SK-N-SH (cell line): ENCODE measurements at regions not wholly inside any gene's neighbourhood (a gene's known extent, or its start where the extent isn't known, plus 50 kb on each side); places are given as distances from the start of the nearest gene placed in this dataset.
A peak's percentile ranks its signal among the peaks of the same experiment; 100 is the strongest.

Experiments used
- CTCF ChIA-PET: fragments of 300-600, 350-600 bp; formaldehyde crosslinking; extraction: SDS; loops from one replicate; lab custom pipeline; 2021; lab: Yijun Ruan, JAX
- POLR2A ChIA-PET: fragments of 350-600 bp; sonication (Branson Sonifier 250); formaldehyde crosslinking; extraction: SDS; loops from one replicate; lab custom pipeline; 2020; ENCODE audit warnings: antibody characterized with exemption, inconsistent platforms; lab: Yijun Ruan, JAX
- DNase-seq: peaks from one replicate; pipeline ENCODE4 v3.0.0; 2012
- H2AFZ ChIP-seq: fragments of 200-600 bp; sonication (generic); 2 replicates; pipeline ENCODE4 v1.8.1; 2016; ENCODE audit warnings: antibody characterized with exemption, mild to moderate bottlenecking, low read depth
- H3F3A ChIP-seq: fragments of 200-600 bp; sonication (generic); replicated peaks from 2 replicates; pipeline ENCODE3; 2016; ENCODE audit warnings: antibody characterized with exemption, mild to moderate bottlenecking; ENCODE audit not compliant: insufficient read depth
- H3K27ac ChIP-seq, 2 experiments: fragments of 200-500 bp in 1 of 2; fragments of 200-600 bp in 1 of 2; sonication (Bioruptor generic) in 1 of 2; sonication (generic), shearing (Covaris generic) in 1 of 2; 2 replicates each; pipeline versions ENCODE4 v1.5.1 to v1.6.1; 2014 to 2016; ENCODE audit warnings: low read depth in 2 of 2, inconsistent platforms in 1 of 2, low read length in 1 of 2, mild to moderate bottlenecking in 1 of 2, mixed read lengths in 1 of 2
- H3K27me3 ChIP-seq: fragments of 200-600 bp; sonication (generic), shearing (Covaris generic); 2 replicates; pipeline ENCODE4 v1.6.1; 2016; ENCODE audit warnings: mixed run types; ENCODE audit not compliant: insufficient read depth
- H3K36me3 ChIP-seq, 2 experiments: fragments of 200-500 bp in 1 of 2; fragments of 200-600 bp in 1 of 2; sonication (Bioruptor generic) in 1 of 2; sonication (generic) in 1 of 2; replicated peaks in 1 of 2; 2 replicates each; pipeline versions ENCODE3 to v1.5.1; 2014 to 2016; ENCODE audit warnings: low read length in 1 of 2, mild to moderate bottlenecking in 1 of 2; ENCODE audit not compliant: insufficient read depth in 2 of 2, control insufficient read depth in 1 of 2
- H3K4me1 ChIP-seq, 2 experiments: fragments of 200-500 bp in 1 of 2; fragments of 200-600 bp in 1 of 2; sonication (Bioruptor generic) in 1 of 2; sonication (generic), shearing (Covaris generic) in 1 of 2; 2 replicates each; pipeline versions ENCODE4 v1.5.1 to v1.6.1; 2014 to 2016; ENCODE audit warnings: low read depth in 1 of 2, low read length in 1 of 2, mixed run types in 1 of 2; ENCODE audit not compliant: insufficient read depth in 2 of 2, control insufficient read depth in 1 of 2
- H3K4me2 ChIP-seq: fragments of 200-600 bp; sonication (generic), shearing (Covaris generic); 2 replicates; pipeline ENCODE4 v1.6.1; 2017; ENCODE audit warnings: mixed run types
- H3K4me3 ChIP-seq, 2 experiments: fragments of 200-500 bp in 1 of 2; fragments of 200-600 bp in 1 of 2; sonication (Bioruptor generic) in 1 of 2; sonication (generic), shearing (Covaris generic) in 1 of 2; 2 replicates each; pipeline versions ENCODE4 v1.5.1 to v1.8.1; 2014 to 2016; ENCODE audit warnings: low read depth in 2 of 2, inconsistent platforms in 1 of 2, low read length in 1 of 2, mild to moderate bottlenecking in 1 of 2, mixed read lengths in 1 of 2, moderate library complexity in 1 of 2
- H3K79me2 ChIP-seq: fragments of 200-600 bp; sonication (generic); 2 replicates; pipeline ENCODE4 v1.8.1; 2017; ENCODE audit warnings: mild to moderate bottlenecking; ENCODE audit not compliant: insufficient read depth
- H3K9ac ChIP-seq: fragments of 200-600 bp; sonication (generic); 2 replicates; pipeline ENCODE4 v1.6.1; 2017; ENCODE audit warnings: mixed run types
- H3K9me2 ChIP-seq: fragments of 200-600 bp; sonication (generic); 2 replicates; pipeline ENCODE4 v1.6.1; 2017; ENCODE audit warnings: mixed run types
- H3K9me3 ChIP-seq: fragments of 200-600 bp; sonication (generic); 2 replicates; pipeline ENCODE4 v1.6.1; 2017; ENCODE audit warnings: mixed run types, mild to moderate bottlenecking, moderate library complexity
- H4K20me1 ChIP-seq: fragments of 200-600 bp; sonication (generic); 2 replicates; pipeline ENCODE4 v1.6.1; 2017; ENCODE audit warnings: mild to moderate bottlenecking, mixed run types; ENCODE audit not compliant: insufficient read depth
- CHD2 ChIP-seq: fragments of 150-350 bp; IDR thresholded peaks from 2 replicates; pipeline ENCODE4 v1.6.1; 2018; ENCODE audit warnings: low read length; ENCODE audit not compliant: partially characterized antibody
- CTCF ChIP-seq: fragments of 200-600 bp; sonication (generic); IDR thresholded peaks from 2 replicates; pipeline ENCODE4 v1.6.1; 2017; ENCODE audit warnings: antibody characterized with exemption, mild to moderate bottlenecking, moderate library complexity
- EP300 ChIP-seq, 2 experiments: IDR thresholded peaks; 2 replicates each; pipeline versions ENCODE4 v1.4.0 to v1.6.1; 2012; ENCODE audit warnings: borderline replicate concordance in 1 of 2, low read depth in 1 of 2, low read length in 1 of 2
- EZH2phosphoT487 ChIP-seq: fragments of 200-600 bp; sonication (generic); IDR thresholded peaks from 2 replicates; pipeline ENCODE4 v1.6.1; 2017; ENCODE audit warnings: low read depth, mixed run types, mild to moderate bottlenecking, antibody characterized with exemption, moderate library complexity, borderline replicate concordance
- FOXJ3 ChIP-seq: sonication (generic); formaldehyde crosslinking; IDR thresholded peaks from 2 replicates; pipeline ENCODE4 v1.5.1; 2020; ENCODE audit warnings: mild to moderate bottlenecking, missing genetic modification reagents
- FOXM1 ChIP-seq: IDR thresholded peaks from 2 replicates; pipeline ENCODE4 v1.4.0; 2012; ENCODE audit warnings: low read depth, mild to moderate bottlenecking
- GABPA ChIP-seq: IDR thresholded peaks from 2 replicates; pipeline ENCODE4 v1.4.0; 2012; ENCODE audit warnings: low read depth, mild to moderate bottlenecking
- GATA2 ChIP-seq: sonication (generic); formaldehyde crosslinking; IDR thresholded peaks from 2 replicates; pipeline ENCODE4 v1.5.0; 2020; ENCODE audit warnings: mild to moderate bottlenecking, missing genetic modification reagents
- IRF3 ChIP-seq: fragments of 150-350 bp; IDR thresholded peaks from 2 replicates; pipeline ENCODE4 v1.6.1; 2016; ENCODE audit warnings: mild to moderate bottlenecking, low read depth, low read length
- JUND ChIP-seq: IDR thresholded peaks from 2 replicates; pipeline ENCODE4 v1.4.0; 2012
- MAX ChIP-seq: IDR thresholded peaks from 2 replicates; pipeline ENCODE4 v1.4.0; 2012; ENCODE audit warnings: low read depth
- MXI1 ChIP-seq: IDR thresholded peaks from 2 replicates; pipeline ENCODE4 v1.6.1; 2012; ENCODE audit warnings: mild to moderate bottlenecking, low read depth, low read length, improper control_type of control experiment
- NRF1 ChIP-seq: IDR thresholded peaks from 2 replicates; pipeline ENCODE4 v1.6.1; 2012; ENCODE audit warnings: low read depth, mild to moderate bottlenecking, low read length
- PBX3 ChIP-seq: IDR thresholded peaks from 2 replicates; pipeline ENCODE4; 2012
- RCOR1 ChIP-seq: fragments of 150-350 bp; IDR thresholded peaks from 2 replicates; pipeline ENCODE4 v1.6.1; 2017; ENCODE audit warnings: antibody characterized with exemption, low read length
- RFX5 ChIP-seq: IDR thresholded peaks from 2 replicates; pipeline ENCODE4 v1.6.1; 2012; ENCODE audit warnings: mild to moderate bottlenecking, improper control_type of control experiment, low read length
- RXRA ChIP-seq: IDR thresholded peaks from 2 replicates; pipeline ENCODE4 v1.4.0; 2012; ENCODE audit warnings: low read depth, mild to moderate bottlenecking, borderline replicate concordance
- SIN3A ChIP-seq: IDR thresholded peaks from 2 replicates; pipeline ENCODE4 v1.6.1; 2012; ENCODE audit warnings: low read depth, mild to moderate bottlenecking, low read length, moderate library complexity, borderline replicate concordance
- TCF12 ChIP-seq: IDR thresholded peaks from 2 replicates; pipeline ENCODE4 v1.4.0; 2012
- USF1 ChIP-seq: IDR thresholded peaks from 2 replicates; pipeline ENCODE4 v1.4.0; 2012; ENCODE audit warnings: low read depth, borderline replicate concordance
- WGBS: methylation state at CpG from one replicate; pipeline ENCODE4 v1.1.6; 2017; ENCODE audit warnings: low lambda C conversion rate; 5-methylcytosine and 5-hydroxymethylcytosine counted together

GRCh38 chr7:4523219-4523618, 158.9 kb upstream of the FOXK1 start:
- Histone ChIP-seq H3K4me1 (no peaks in the 10 kb centered on the region; a peak in 2 of 4 replicates), H3K79me2 (no peaks in the 10 kb centered on the region), H3K4me3 (no peak overlapping the region), H3K4me2 (no peak overlapping the region), H3K9me2 (no peaks in the 10 kb centered on the region), H4K20me1 (no peaks in the 10 kb centered on the region), H3K27me3 (no peaks in the 10 kb centered on the region), H3K27ac (peak overlapping the region in 1 of 2 experiments; percentile 86; a peak in 2 of 4 replicates), H2AFZ (no peak overlapping the region), H3K9me3 (peaks cover 5% of the 10 kb centered on the region; the same call in 1 of the 2 replicates), H3K9ac (no peak overlapping the region), H3F3A (no peaks in the 10 kb centered on the region), H3K36me3 (no peaks in the 10 kb centered on the region)
- no peak for TF ChIP-seq PBX3
- no peak; the same call in 1 of the 2 replicates for TF ChIP-seq FOXJ3 (CRISPR knock-in tag)
- TF ChIP-seq USF1, result no peak
- peak; percentile 77 for TF ChIP-seq GATA2
- no peak for TF ChIP-seq GABPA
- TF ChIP-seq RFX5, result peak; percentile 62
- TF ChIP-seq IRF3, result no peak
- peak; percentile 16; the same call in 1 of the 2 replicates for TF ChIP-seq TCF12
- TF ChIP-seq MAX, result no peak
- TF ChIP-seq CHD2, result peak; percentile 60
- peak in 1 of 2 experiments; percentile 89; a peak in 2 of 4 replicates for TF ChIP-seq EP300 (IDR thresholded peaks at IDR 0.05; ENCODE audit: borderline replicate concordance in 1 of 2, low read depth in 1 of 2, low read length in 1 of 2)
- TF ChIP-seq FOXM1, result no peak
- no peak for TF ChIP-seq MXI1
- peak; percentile 63; the same call in 1 of the 2 replicates for TF ChIP-seq RCOR1
- TF ChIP-seq JUND, result no peak
- TF ChIP-seq EZH2phosphoT487, result no peak
- POLR2A ChIA-PET, result interaction anchor here (0.7 kb wide), 1 partner anchor 337 kb away, joined by 3 read pairs; no protein-coding TSS in a partner anchor
- DNase-seq, result peak; percentile 78
- CTCF ChIA-PET, result interaction anchor here (1.0 kb wide), 1 partner anchor 228 kb away, joined by 3 read pairs; no protein-coding TSS in a partner anchor

- DNase-seq, result no peak
- Histone ChIP-seq H3K4me2 (no peak overlapping the region), H3K9ac (no peak overlapping the region), H3K27me3 (no peaks in the 10 kb centered on the region), H2AFZ (no peak overlapping the region), H3F3A (no peaks in the 10 kb centered on the region), H3K79me2 (no peaks in the 10 kb centered on the region), H3K9me3 (peaks cover 5% of the 10 kb centered on the region; the same call in 1 of the 2 replicates), H3K4me3 (no peak overlapping the region), H3K9me2 (no peaks in the 10 kb centered on the region), H3K27ac (peak overlapping the region in 1 of 2 experiments; percentile 86; a peak in 2 of 4 replicates), H3K36me3 (no peaks in the 10 kb centered on the region), H3K4me1 (no peaks in the 10 kb centered on the region; a peak in 2 of 4 replicates), H4K20me1 (no peaks in the 10 kb centered on the region)
- ChIA-PET POLR2A (no interaction called here), CTCF (no interaction called here)
- TF ChIP-seq PBX3, result no peak
- no peak for TF ChIP-seq CTCF
- TF ChIP-seq SIN3A, result no peak
- TF ChIP-seq CHD2, result no peak
- no peak for TF ChIP-seq NRF1
- TF ChIP-seq TCF12, result no peak
- no peak for TF ChIP-seq RXRA
- no peak for TF ChIP-seq FOXM1
- TF ChIP-seq RCOR1, result no peak
- TF ChIP-seq MXI1, result no peak
- 30% methylated on average over 6 of the region's 6 CpGs for WGBS
Observed at GRCh38 chr7:4523873-4524272, 158.2 kb upstream of the FOXK1 start.
